Common myeloid progenitor, CD34-positive (primary cell): ENCODE measurements at regions not wholly inside any gene's neighbourhood (a gene's known extent, or its start where the extent isn't known, plus 50 kb on each side); places are given as distances from the start of the nearest gene placed in this dataset.
"Not testable (repeated sequence)": the region's sequence is repeated elsewhere in the genome, so short reads cannot be mapped to it uniquely, and the experiment has no call there.

Source experiments
- CTCF ChIA-PET: fragments of 350-600 bp; sonication (Branson Sonifier 250); formaldehyde crosslinking; loops from one replicate; lab custom pipeline; 2021; ENCODE audit warnings: antibody characterized with exemption; lab: Charles Lee
- POLR2A ChIA-PET: fragments of 350-600 bp; sonication (Branson Sonifier 250); formaldehyde crosslinking; loops from one replicate; lab custom pipeline; 2021; ENCODE audit warnings: antibody characterized with exemption; lab: Charles Lee
- DNase-seq, 3 donors: peaks; one replicate each; pipeline versions ENCODE4 v3.0.0 to v3.0.0-alpha.2; 2013
- H3K27ac ChIP-seq, 2 experiments: 1 replicate in 1 of 2; 2 replicates in 1 of 2; pipeline ENCODE4 v1.7.0; 2013; ENCODE audit warnings: inconsistent platforms in 2 of 2, low read length in 2 of 2, mild to moderate bottlenecking in 2 of 2, low read depth in 1 of 2, moderate library complexity in 1 of 2; ENCODE audit not compliant: severe bottlenecking in 2 of 2, insufficient read depth in 1 of 2, poor library complexity in 1 of 2
- H3K27me3 ChIP-seq, 5 experiments: replicated peaks in 2 of 5; 1 replicate in 3 of 5; 2 replicates in 2 of 5; pipeline versions ENCODE4 v1.6.1 to v1.7.0; 2013; ENCODE audit warnings: low read length in 4 of 5, mild to moderate bottlenecking in 2 of 5, moderate library complexity in 2 of 5, inconsistent platforms in 1 of 5; ENCODE audit not compliant: insufficient read depth in 5 of 5, control insufficient read depth in 4 of 5
- H3K36me3 ChIP-seq, 4 experiments: 1 replicate in 2 of 4; 2 replicates in 2 of 4; pipeline versions ENCODE4 v1.6.1 to v1.7.0; 2013; ENCODE audit warnings: low read length in 3 of 4, control low read depth in 1 of 4, mild to moderate bottlenecking in 1 of 4; ENCODE audit not compliant: control insufficient read depth in 4 of 4, insufficient read depth in 4 of 4
- H3K4me1 ChIP-seq, 4 experiments: 1 replicate in 3 of 4; 2 replicates in 1 of 4; pipeline versions ENCODE4 v1.6.1 to v1.7.1; 2013; ENCODE audit warnings: low read length in 3 of 4, mild to moderate bottlenecking in 3 of 4, control low read depth in 1 of 4, inconsistent platforms in 1 of 4, moderate library complexity in 1 of 4; ENCODE audit not compliant: control insufficient read depth in 4 of 4, insufficient read depth in 4 of 4; ENCODE audit errors: control extremely low read depth in 1 of 4
- H3K4me3 ChIP-seq, 7 experiments: 1 replicate in 4 of 7; 2 replicates in 3 of 7; pipeline versions ENCODE4 v1.5.1 to v1.7.0; 2013; ENCODE audit warnings: mild to moderate bottlenecking in 7 of 7, low read length in 6 of 7, moderate library complexity in 6 of 7, inconsistent platforms in 2 of 7, low read depth in 2 of 7, control low read depth in 1 of 7; ENCODE audit not compliant: insufficient read depth in 4 of 7, control insufficient read depth in 1 of 7; ENCODE audit errors: extremely low read depth in 1 of 7
- H3K9me3 ChIP-seq, 5 experiments: 1 replicate in 4 of 5; 2 replicates in 1 of 5; pipeline versions ENCODE4 v1.6.1 to v1.7.1; 2013; ENCODE audit warnings: low read length in 4 of 5, mild to moderate bottlenecking in 2 of 5, inconsistent platforms in 1 of 5, low read depth in 1 of 5, moderate library complexity in 1 of 5; ENCODE audit not compliant: control insufficient read depth in 4 of 5, insufficient read depth in 2 of 5; ENCODE audit errors: control extremely low read depth in 1 of 5
- WGBS: methylation state at CpG from one replicate; pipeline ENCODE4 v1.1.5; 2013; ENCODE audit not compliant: insufficient coverage; 5-methylcytosine and 5-hydroxymethylcytosine counted together

DNA sequence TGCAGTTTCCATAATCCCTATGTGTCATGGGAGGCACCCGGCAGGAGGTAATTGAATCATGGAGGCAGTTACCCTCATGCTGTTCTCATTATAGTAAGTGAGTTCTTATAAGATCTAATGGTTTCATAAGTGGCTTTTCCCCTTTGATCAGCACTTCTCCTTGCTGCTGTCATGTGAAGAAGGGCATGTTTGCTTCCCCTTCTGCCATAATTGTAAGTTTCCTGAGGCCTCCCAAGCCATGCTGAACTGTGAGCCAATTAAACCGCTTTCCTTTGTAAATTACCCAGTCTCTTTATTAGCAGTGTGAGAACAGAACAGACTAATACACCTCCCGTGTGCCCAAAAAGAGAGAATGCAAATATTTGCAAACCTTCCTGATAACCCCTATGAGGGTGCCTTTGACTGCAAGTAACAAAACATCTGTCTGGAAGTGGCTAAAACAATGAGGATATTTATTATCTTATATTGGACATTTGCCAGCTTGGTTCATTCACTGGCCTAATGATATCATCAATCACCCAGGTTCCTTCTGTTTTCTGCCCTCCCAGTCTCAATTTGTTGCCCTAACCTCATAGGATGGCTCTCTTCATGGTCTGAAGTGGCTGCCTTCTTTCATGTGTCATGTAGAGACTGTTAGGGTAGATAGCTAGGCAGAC, 68.7 kb downstream of the BHLHE40 start:
- CTCF ChIA-PET = interaction anchor here (1.2 kb wide), 1 partner anchor 336 kb away, joined by 4 read pairs; no protein-coding TSS in a partner anchor
- POLR2A ChIA-PET = no interaction called here

DNA sequence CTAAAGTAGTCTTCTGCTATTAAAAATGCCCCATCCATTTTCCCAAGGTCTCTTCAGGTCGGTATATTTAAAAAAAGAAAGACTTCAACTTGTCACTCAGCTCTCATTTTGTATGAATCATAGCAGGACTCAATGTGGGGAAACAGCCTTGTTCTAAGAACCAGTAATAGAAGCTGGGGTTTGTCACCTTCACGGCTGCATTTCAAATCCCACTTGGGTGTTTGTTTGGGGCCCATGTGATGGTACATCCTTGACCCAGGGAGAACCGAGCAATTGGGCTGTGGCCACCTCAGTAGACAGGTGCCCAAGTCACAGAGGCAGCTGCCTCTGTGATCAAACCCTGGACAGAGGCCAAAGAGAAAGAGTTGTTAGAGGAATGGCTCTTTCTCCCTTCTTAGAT, 70.3 kb upstream of the ARL8B start:
- WGBS = 94% methylated on average over 2 of the region's 3 CpGs
- DNase-seq = no peak
- no peak overlapping the region for H3K4me3 ChIP-seq
- H3K4me1 ChIP-seq = peaks cover 10 to 38% (median 20%) of the 10 kb centered on the region in 4 experiments
- POLR2A ChIA-PET = interaction anchor here (0.6 kb wide), 1 partner anchor 626 kb away, joined by 3 read pairs; no protein-coding TSS in a partner anchor
- no peaks in the 10 kb centered on the region for H3K27me3 ChIP-seq
- no peaks in the 10 kb centered on the region for H3K36me3 ChIP-seq
- H3K9me3 ChIP-seq = peaks cover 0 to 9% (median 4%) of the 10 kb centered on the region in 5 experiments
- CTCF ChIA-PET = interaction anchor here (0.6 to 16.1 kb wide), 6 partner anchors 11 to 337 kb away, joined by 3 to 298 read pairs (median 4); no protein-coding TSS in a partner anchor
- no peak overlapping the region for H3K27ac ChIP-seq

More for the DNA sequence above, 68.7 kb downstream of the BHLHE40 start:
- Histone ChIP-seq H3K27me3 (no peaks in the 10 kb centered on the region), H3K27ac (no peak overlapping the region), H3K4me1 (peaks cover 0 to under 1% (median 0%) of the 10 kb centered on the region in 4 experiments), H3K4me3 (no peak overlapping the region), H3K9me3 (peaks cover 0 to 9% (median 4%) of the 10 kb centered on the region in 5 experiments), H3K36me3 (no peaks in the 10 kb centered on the region)
- no peak for DNase-seq
- 100% methylated on average over 1 of the region's 3 CpGs for WGBS

DNA sequence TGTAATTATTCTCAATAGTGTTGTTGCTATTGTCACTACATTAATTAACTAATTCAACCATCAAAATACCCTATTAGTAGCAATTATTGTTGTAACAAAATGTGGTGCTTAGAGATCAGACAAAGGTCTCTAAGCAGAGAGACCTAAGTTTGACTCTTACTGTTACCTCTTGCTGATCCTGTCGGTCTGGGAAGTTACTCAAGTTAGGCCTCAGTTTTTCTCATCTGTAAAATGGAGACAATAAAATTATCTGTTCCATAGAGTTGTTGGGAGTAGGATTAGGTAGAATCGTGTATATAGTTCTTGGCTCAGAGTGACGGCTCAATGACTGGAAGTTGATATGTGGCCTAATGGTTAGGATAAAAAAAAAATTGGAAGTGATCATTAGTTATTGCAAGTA, 69.8 kb upstream of the ARL8B start:
- POLR2A ChIA-PET = no interaction called here
- 86% methylated on average over 2 of the region's 3 CpGs for WGBS
- H3K27ac ChIP-seq = no peak overlapping the region

DNA sequence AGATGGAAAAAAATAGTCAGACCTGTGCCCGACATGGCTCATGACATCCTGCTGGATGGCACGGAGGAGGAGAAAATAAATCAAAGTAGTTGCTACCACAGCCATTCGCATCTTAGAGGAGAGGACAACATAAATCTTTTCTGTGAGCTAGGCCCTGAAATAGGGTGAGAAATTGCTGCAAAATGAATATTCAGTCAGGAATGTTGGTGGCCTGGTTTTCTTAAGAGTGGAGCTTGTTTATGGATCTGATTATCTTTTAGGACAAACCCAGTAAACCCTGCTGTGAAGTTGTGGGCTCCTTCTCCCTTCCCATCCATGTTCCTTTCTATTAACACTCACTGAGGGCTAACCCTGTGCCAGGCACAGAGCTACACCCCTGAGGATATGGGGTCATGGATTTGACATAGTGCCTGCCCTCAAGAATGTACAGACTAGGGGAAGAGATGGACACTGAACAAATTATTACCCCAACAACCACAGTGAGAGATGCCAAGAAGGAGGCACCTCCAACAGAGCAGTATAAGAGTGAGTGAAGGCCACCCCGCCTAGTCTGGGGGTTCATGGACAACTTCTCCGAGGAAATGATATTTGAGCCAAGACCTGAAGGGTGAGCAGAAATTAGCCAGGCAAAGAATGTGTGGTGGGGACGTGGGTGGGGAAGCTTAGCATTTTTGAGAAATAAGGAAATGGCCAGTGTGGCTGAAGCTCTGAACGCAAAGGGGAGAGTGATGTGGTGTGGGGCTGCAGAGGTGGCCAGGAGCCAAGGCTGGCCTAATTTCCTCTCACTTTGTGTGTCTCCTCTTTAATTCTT, 68.9 kb upstream of the ARL8B start:
- POLR2A ChIA-PET = interaction anchor here (0.6 to 1.0 kb wide), 2 partner anchors 10 to 332 kb away, joined by 3 read pairs; no protein-coding TSS in a partner anchor
- no peak overlapping the region for H3K4me3 ChIP-seq

More for the DNA sequence above, 69.8 kb upstream of the ARL8B start:
- no peaks in the 10 kb centered on the region for H3K27me3 ChIP-seq
- H3K4me1 ChIP-seq = peaks cover 10 to 43% (median 22%) of the 10 kb centered on the region in 4 experiments
- H3K4me3 ChIP-seq = no peak overlapping the region
- CTCF ChIA-PET = interaction anchor here (1.2 to 16.1 kb wide), 4 partner anchors 12 to 337 kb away, joined by 3 to 298 read pairs (median 37); no protein-coding TSS in a partner anchor
- no peak for DNase-seq
- peaks cover 0 to 9% (median 4%) of the 10 kb centered on the region in 5 experiments for H3K9me3 ChIP-seq
- no peaks in the 10 kb centered on the region for H3K36me3 ChIP-seq

DNA sequence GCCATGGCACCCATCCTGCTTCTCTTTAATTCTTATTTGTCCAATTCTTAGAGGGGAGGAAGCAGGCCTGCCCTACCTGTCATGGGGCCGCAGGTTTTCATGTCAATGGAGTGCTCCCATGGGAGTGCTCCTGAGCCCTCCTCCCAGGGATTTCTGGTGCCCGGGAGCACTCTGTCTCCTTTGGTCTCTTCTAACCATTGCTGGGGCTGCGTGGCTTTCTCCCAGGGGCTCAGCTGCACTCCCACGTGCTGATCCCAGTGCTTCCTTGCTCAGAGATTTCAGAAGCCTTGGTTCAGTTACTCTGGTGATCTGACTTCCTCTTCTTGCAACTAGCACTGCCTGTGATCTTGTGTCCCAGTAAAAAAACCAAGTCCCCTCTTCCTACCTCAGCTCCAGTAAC, 68.0 kb upstream of the ARL8B start:
- 63% methylated on average over 4 of the region's 4 CpGs for WGBS
- H3K27me3 ChIP-seq = no peaks in the 10 kb centered on the region
- H3K4me3 ChIP-seq = no peak overlapping the region
- peaks cover 10 to 48% (median 26%) of the 10 kb centered on the region in 4 experiments for H3K4me1 ChIP-seq
- peak in 2 of 3 donors; percentile 46 to 56 for DNase-seq
- no peaks in the 10 kb centered on the region for H3K9me3 ChIP-seq
- POLR2A ChIA-PET = interaction anchor here (0.6 to 1.0 kb wide), 2 partner anchors 9 to 333 kb away, joined by 3 read pairs; no protein-coding TSS in a partner anchor
- no peak overlapping the region for H3K27ac ChIP-seq
- CTCF ChIA-PET = interaction anchor here (0.8 to 16.1 kb wide), 9 partner anchors 8 to 339 kb away, joined by 3 to 298 read pairs (median 5); partner anchors contain the start of gene BHLHE40
- H3K36me3 ChIP-seq = no peaks in the 10 kb centered on the region

More for the DNA sequence above, 68.9 kb upstream of the ARL8B start:
- peaks cover 10 to 48% (median 26%) of the 10 kb centered on the region in 4 experiments for H3K4me1 ChIP-seq
- no peak for DNase-seq
- no peaks in the 10 kb centered on the region for H3K27me3 ChIP-seq
- 88% methylated on average over 5 of the region's 7 CpGs for WGBS
- peaks cover 0 to 2% (median under 1%) of the 10 kb centered on the region in 5 experiments for H3K9me3 ChIP-seq
- CTCF ChIA-PET = interaction anchor here (1.4 to 16.1 kb wide), 8 partner anchors 8 to 338 kb away, joined by 3 to 298 read pairs (median 4); partner anchors contain the start of gene BHLHE40
- no peaks in the 10 kb centered on the region for H3K36me3 ChIP-seq
- no peak overlapping the region for H3K27ac ChIP-seq

DNA sequence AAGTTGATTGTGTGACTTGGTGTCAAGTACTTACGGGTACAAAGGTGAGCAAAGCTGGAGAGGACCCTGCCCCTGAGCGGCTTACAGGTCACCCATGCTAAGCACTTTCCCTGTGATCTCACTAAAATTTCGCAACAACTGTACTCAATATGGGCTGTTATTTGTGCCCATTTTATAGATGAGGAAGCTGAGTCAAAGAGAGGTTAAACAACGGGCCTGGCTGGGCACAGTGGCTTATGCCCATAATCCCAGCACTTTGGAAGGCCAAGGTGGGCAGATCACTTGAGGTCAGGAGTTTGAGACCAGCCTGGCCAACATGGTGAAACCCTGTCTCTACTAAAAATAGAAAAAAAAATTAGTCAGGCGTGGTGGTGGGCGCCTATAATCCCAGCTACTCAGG, 67.5 kb upstream of the ARL8B start:
- POLR2A ChIA-PET, H3K4me3 ChIP-seq, H3K36me3 ChIP-seq, H3K27ac ChIP-seq, DNase-seq, H3K9me3 ChIP-seq, H3K27me3 ChIP-seq: not testable (repeated sequence)
- peaks cover 10 to 48% (median 26%) of the 10 kb centered on the region in 4 experiments for H3K4me1 ChIP-seq
- CTCF ChIA-PET = interaction anchor here (0.8 to 16.1 kb wide), 8 partner anchors 9 to 339 kb away, joined by 3 to 298 read pairs (median 7); partner anchors contain the start of gene BHLHE40
- WGBS = 63% methylated on average over 4 of the region's 6 CpGs
